Fibroblast of gingiva (primary cell): ENCODE measurements at regions not wholly inside any gene's neighbourhood (a gene's known extent, or its start where the extent isn't known, plus 50 kb on each side); places are given as distances from the start of the nearest gene placed in this dataset.
"Not testable (repeated sequence)": the region's sequence is repeated elsewhere in the genome, so short reads cannot be mapped to it uniquely, and the experiment has no call there.

Experiments
- DNase-seq: peaks from one replicate; pipeline ENCODE4 v3.0.0-alpha.2; 2011; ENCODE audit warnings: low read depth

DNA sequence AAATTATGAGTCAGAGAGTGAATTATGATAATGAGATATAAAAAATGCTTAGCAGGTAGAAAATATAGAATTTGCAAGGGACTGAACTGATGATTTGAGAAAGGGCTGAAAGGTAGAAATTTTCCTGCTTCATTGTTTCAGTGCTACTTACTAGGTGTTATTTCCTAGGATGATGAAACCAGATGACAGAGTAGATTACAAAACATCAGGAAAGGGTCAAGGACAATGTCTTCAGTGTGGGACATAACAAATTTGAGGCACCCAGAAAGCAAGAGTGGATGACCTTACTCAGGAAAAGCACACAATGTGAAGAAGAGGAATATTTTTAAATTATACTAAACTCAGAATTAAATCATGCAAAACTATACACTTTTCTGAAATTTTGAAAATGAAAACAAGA lies 102.1 kb downstream of the SHCBP1 start:
- no peak for DNase-seq

- DNase-seq: no peak
These were observed 124.5 kb downstream of the SHCBP1 start for GRCh38 chr16:46496701-46497100.

DNA sequence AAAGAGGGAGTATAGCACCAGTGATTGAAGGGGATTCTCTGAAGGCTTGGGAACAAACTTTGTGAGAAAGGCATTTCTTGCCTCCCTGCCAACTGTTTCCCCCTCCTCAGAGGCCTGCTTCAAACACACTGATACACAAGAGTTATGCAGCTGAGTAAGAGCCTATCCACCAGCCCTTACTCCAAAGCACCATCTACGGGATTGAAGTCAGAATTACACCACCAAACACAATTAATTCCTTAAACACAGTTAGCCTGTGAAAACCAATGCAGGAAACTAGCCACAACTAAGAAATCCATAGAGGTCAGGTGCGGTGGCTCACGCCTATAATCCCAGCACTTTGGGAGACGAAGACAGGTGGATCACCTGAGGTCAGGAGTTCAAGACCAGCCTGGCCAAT lies 138.3 kb downstream of the SHCBP1 start:
- no peak for DNase-seq

- DNase-seq: no peak
These were observed 154.9 kb downstream of the SHCBP1 start for GRCh38 chr16:46466239-46466638.

DNA sequence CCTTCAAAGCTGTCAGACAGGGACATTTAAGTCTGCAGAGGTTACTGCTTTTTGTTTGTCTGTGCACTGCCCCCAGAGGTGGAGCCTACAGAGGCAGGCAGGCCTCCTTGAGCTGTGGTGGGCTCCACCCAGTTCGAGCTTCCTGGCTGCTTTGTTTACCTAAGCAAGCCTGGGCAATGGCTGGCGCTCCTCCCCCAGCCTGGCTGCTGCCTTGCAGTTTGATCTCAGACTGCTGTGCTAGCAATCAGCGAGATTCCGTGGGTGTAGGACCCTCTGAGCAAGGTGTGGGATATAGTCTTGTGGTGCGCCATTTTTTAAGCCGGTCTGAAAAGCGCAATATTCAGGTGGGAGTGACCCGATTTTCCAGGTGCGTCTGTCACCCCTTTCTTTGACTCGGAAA lies 166.4 kb downstream of the SHCBP1 start:
- DNase-seq: not testable (repeated sequence)

DNA sequence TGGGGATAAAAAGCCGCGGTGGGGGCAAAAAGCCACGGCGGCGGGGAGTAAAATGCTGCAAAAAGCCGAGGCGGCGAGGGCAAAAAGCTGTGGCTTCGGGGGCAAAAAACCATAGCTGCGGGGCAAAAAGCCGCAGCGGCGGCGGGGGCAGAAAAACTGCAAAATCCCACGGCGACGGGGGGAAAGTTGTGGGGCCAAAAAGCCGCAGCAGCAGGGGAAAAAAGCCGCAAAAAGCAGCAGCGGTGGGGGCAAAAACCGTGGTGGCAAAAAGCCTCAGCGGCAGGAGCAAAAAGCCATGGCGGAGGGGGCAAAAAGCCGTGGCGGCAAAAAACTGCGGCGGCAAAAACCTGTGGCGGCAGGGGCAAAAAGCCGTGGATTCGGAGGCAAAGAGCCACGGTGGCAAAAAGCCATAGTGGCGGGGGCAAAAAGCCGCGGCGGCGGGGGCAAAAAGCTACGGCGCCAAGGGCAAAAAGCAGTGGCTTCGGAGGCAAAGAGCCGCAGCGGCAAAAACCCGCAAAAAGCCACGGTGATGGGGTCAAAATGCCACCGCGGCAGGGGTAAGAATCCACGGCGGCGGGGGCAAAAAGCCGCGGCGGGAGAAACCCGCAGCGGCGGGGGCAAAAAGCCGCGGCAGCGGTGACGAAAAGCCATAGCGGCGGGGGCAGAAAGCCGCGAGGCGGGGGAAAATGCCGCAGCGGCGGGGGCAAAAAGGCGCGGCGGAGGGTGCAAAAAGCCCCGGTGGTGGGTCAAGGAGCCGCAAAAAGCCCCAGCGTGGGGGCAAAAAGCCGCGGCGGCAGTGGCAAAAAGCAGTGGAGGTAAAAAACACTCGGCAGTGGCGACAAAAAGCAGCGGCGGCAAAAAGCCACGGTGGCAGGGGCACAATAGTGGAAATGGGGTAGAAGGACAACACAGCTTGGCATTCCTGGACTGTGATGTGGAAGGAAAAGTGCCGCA lies 192.8 kb downstream of the SHCBP1 start:
- no peak for DNase-seq

DNA sequence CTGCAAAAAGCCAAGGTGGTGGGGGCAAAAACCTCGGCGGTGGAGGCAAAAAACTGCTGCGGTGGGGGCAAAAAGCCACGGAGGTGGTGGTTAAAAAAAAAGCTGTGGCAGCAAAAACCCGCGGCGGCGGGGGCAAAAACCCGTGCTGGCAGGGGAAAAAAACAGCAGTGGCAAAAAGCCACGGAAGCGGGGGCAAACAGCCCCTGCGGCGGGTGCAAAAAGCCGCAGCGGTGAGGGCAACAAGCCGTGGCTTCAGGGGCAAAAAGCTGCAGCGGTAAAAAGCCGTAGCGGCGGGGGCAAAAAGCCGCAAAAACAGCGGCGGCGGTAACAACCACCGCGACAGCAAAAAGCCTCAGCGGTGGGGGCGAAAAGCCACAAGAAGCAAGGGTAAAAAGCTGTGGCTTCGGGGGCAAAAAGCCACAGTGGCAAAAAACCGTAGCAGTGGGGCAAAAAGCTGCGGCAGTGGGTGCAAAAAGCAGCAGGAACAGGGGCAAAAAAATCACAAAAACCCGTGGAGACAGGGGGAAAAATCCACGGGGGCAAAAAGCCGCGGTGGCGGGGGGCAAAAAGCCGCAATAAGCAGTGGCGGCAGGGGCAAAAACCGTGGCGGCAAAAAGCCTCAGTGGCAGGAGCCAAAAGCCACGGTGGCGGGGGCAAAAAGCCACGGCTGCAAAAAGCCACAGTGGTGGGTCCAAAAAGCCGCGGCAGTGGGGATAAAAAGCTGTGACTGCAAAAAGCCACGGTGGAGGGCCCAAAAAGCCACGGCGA lies 193.7 kb downstream of the SHCBP1 start:
- DNase-seq: no peak

GRCh38 chr16:46426336-46426735 lies 194.8 kb downstream of the SHCBP1 start:
- no peak for DNase-seq

DNA sequence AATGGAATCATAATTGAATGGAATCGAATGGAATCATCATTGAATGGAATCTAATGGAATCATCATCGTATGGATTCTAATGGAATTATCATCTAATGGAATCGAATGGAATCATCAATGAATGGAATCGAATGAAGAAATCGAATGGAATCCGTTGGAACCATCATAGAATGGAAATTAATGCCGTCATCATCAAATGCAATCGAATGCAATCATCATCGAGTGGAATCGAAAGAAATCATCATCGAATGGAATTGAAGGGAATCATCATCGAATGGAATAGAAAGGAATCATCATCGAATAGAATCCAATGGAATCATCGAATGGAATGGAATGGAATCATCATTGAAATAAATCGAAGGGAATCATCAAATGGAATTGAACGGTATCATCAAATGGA lies 217.2 kb downstream of the SHCBP1 start:
- no peak for DNase-seq

- not testable (repeated sequence) for DNase-seq
These were observed 222.6 kb downstream of the SHCBP1 start for GRCh38 chr16:46398559-46398958.

DNA sequence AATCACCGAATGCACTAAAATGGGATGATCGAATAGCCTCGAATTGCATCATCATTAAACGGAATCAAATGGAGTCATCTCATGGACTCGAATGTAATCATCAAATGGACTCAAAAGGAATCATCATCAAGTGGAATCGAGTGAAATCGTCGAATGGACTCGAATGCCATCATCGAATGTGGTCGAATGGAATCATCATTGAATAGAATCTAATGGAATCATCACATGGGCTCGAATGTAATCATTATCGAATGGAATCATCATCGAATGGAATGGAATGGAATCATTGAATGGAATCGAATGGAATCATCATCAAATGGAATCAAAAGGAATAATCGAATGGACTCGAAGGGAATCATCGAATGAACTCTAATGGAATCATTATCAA lies 224.3 kb downstream of the SHCBP1 start:
- DNase-seq: not testable (repeated sequence)

GRCh38 chr16:46396131-46396882 lies 224.9 kb downstream of the SHCBP1 start:
- DNase-seq: peak; percentile 17

GRCh38 chr16:46395391-46395921 lies 225.7 kb downstream of the SHCBP1 start:
- DNase-seq: peak; percentile 27

DNA sequence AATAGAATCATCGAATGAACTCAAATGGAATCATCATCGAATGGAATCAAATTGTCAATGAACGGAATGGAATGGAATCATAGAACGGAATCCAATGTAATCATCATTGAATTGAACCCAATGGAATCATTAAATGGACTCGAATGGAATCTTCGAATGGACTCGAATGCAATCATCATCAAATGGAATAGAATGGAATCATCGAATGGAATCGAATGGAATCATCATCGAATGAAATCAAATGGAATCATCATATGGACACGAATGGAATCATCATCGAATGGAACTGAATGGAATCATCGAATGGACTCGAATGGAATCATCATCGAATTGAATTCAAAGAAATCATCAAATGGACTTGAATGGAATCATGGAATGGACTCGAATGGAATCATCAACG lies 226.2 kb downstream of the SHCBP1 start:
- DNase-seq: peak; percentile 14

DNA sequence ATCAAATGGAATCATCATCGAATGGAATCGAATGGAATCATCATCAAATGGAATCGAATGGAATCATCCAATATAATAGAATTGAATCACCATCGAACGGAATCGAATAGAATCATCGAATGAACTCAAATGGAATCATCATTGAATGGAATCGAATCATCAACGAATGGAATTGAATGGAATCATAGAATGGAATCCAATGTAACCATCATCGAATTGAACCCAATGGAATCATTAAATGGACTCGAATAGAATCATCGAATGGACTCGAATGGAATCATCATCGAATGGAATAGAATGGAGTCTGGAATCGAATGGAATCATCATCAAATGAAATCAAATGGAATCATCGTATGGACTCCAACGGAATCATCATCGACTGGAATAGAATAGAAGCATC lies 227.0 kb downstream of the SHCBP1 start:
- DNase-seq: peak; percentile 3

- DNase-seq: peak; percentile 44
These were observed 228.1 kb downstream of the SHCBP1 start for GRCh38 chr16:46392930-46393722.

DNA sequence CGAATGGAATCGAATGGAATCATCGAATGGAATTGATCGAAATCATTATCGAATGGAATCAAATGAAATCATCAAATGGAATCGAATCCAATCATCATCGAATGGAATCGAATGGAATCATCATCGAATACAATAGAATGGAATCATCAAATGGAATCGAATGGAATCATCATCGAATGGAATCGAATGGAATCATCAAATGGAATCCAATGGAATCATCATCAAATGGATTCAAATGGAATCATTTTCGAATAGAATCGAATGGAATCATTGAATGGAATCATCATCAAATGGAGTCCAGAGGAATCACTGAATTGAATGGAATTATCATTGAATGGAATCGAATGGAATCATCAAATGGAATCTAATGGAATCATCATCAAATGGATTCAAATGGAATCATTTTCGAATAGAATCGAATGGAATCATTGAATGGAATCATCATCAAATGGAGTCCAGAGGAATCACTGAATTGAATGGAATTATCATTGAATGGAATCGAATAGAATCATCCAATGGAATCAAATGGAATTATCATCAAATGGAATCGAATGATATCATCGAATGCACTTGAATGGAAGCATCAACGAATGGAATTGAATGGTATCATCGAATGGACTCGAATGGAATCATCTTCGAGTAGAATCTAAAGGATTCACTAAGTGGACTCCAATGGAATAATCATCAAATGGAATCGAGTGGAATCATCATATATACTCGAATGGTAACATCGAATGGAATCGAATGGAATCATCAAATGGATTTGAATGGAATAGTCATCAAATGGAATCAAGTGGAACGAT lies 230.3 kb downstream of the SHCBP1 start:
- peak; percentile 34 for DNase-seq

DNA sequence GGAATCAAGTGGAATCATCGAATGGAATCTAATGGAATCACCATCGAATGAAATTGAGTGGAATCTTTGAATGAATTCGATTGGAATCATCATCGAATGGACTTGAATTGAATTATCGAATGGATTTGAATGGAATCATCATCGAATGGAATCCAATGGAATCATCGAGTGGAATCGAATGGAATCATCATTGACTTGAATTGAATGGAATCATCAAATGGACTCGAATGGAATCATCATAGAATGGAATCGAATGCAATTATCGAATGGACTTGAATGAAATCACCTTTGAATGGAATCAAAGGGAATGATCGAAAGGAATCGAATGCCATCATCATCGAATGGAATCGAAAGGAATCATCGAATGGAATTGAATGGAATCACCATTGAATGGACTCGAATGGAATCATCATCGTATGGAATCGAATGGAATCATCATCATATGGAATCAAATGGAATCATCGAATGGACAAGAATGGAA lies 231.6 kb downstream of the SHCBP1 start:
- DNase-seq: peak; percentile 90

- not testable (repeated sequence) for DNase-seq
These were observed 232.2 kb downstream of the SHCBP1 start for GRCh38 chr16:46388939-46389491.

DNA sequence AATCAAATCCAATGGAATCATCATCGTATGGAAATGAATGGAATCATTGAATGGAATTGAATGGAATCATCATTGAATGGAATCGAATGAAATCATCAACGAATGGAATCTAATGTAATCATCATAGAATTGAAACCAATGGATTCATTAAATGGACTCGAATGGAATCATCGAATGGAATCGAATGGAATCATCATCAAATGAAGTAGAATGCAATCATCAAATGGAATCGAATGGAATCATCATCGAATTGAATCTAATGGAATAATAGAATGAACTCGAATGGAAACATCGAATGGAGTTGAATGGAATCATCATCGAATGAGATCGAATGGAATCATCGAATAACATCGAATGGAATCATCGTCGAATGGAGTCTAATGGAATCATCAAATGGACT lies 232.8 kb downstream of the SHCBP1 start:
- DNase-seq: peak; percentile 39
